ENCODE measurements at regions not wholly inside any gene's neighbourhood (a gene's known extent, or its start where the extent isn't known, plus 50 kb on each side); places are given as distances from the start of the nearest gene placed in this dataset.

- Histone ChIP-seq H3K27ac (ENCODE audit: low read length in 2 of 2) (peak overlapping the region; percentile 45 to 60), H3K4me3 (ENCODE audit: control extremely low read depth in 1 of 5, extremely low read depth in 1 of 5, insufficient read depth in 1 of 5, low read depth in 2 of 5, low read length in 4 of 5) (peak overlapping the region in 3 of 5 experiments; percentile 5 to 42 (median 21)), H3K27me3 (replicated peaks in 1 of 4; ENCODE audit: control extremely low read depth in 1 of 4, control insufficient read depth in 3 of 4, insufficient read depth in 4 of 4, low read length in 3 of 4) (no peaks in the 10 kb centered on the region), H3K36me3 (replicated peaks in 1 of 2; ENCODE audit: control extremely low read depth in 1 of 2, control insufficient read depth in 1 of 2, extremely low read depth in 1 of 2, insufficient read depth in 2 of 2, low read length in 1 of 2) (no peaks in the 10 kb centered on the region), H3K79me2 (ENCODE audit: control insufficient read depth, insufficient read depth, low read length) (no peaks in the 10 kb centered on the region), H4K20me1 (ENCODE audit: control insufficient read depth, insufficient read depth, low read length, poor library complexity, severe bottlenecking) (no peaks in the 10 kb centered on the region), H2AFZ (ENCODE audit: insufficient read depth, low read depth, low read length, poor library complexity, severe bottlenecking) (peak overlapping the region; percentile 62), H3K9ac (ENCODE audit: low read length) (peak overlapping the region; percentile 51), H3K9me3 (ENCODE audit: control extremely low read depth in 1 of 3, control insufficient read depth in 2 of 3, insufficient read depth in 1 of 3, low read length in 2 of 3) (peaks cover 0 to 2% (median 0%) of the 10 kb centered on the region in 3 donors), H3K4me2 (replicated peaks; ENCODE audit: low read depth, low read length, poor library complexity, severe bottlenecking) (peak overlapping the region; percentile 63), H3K4me1 (ENCODE audit: control insufficient read depth in 2 of 2, insufficient read depth in 2 of 2, low read length in 2 of 2) (peaks cover 17 to 20% of the 10 kb centered on the region in 2 donors)
- peak; percentile 72 for DNase-seq
- POLR2A ChIA-PET = interaction anchor here (1.7 kb wide), 1 partner anchor 130 kb away, joined by 9 read pairs; the partner anchor contains the start of gene KLF6
- Mint-ChIP-seq H3K9me3 (ENCODE audit: insufficient read depth) (no peaks in the 10 kb centered on the region), H3K27me3 (peaks cover 5% of the 10 kb centered on the region), H3K4me3 (peak overlapping the region; percentile 58), H3K27ac (peak overlapping the region; percentile 33), H3K4me1 (peaks cover 16% of the 10 kb centered on the region)
- 2% methylated on average over 7 of the region's 7 CpGs for WGBS (ENCODE audit: insufficient coverage)
- no peak for TF ChIP-seq CTCF (IDR thresholded peaks at IDR 0.05)
- peak; percentile 84 for ATAC-seq (ENCODE audit: low read depth)
- CTCF ChIA-PET = no interaction called here
- intact Hi-C loops (cut with micrococcal nuclease) = no loop called here
Observed at GRCh38 chr10:3655528-3655927, 129.5 kb downstream of the KLF6 start.

- no peaks in the 10 kb centered on the region for H3K79me2 ChIP-seq (ENCODE audit: control insufficient read depth, insufficient read depth, low read length)
- peak overlapping the region; percentile 51 for H3K9ac ChIP-seq (ENCODE audit: low read length)
- no peak for ATAC-seq (ENCODE audit: low read depth)
- H3K4me3 Mint-ChIP-seq = peak overlapping the region; percentile 58
- no peak for TF ChIP-seq EZH2 (IDR thresholded peaks at IDR 0.05; ENCODE audit: borderline replicate concordance, insufficient read depth, low read depth, low read length, poor library complexity, severe bottlenecking)
- TF ChIP-seq CTCF (IDR thresholded peaks at IDR 0.05) = no peak
- H3K9me3 ChIP-seq (ENCODE audit: control extremely low read depth in 1 of 3, control insufficient read depth in 2 of 3, insufficient read depth in 1 of 3, low read length in 2 of 3) = no peaks in the 10 kb centered on the region
- CTCF ChIA-PET = no interaction called here
- no peaks in the 10 kb centered on the region for H3K27me3 ChIP-seq (replicated peaks in 1 of 4; ENCODE audit: control extremely low read depth in 1 of 4, control insufficient read depth in 3 of 4, insufficient read depth in 4 of 4, low read length in 3 of 4)
- intact Hi-C loops (cut with micrococcal nuclease) = no loop called here
- H3K27ac ChIP-seq (ENCODE audit: low read length in 2 of 2) = peak overlapping the region; percentile 45 to 60
- peak overlapping the region; percentile 33 for H3K27ac Mint-ChIP-seq
- H3K27me3 Mint-ChIP-seq = peaks cover 5% of the 10 kb centered on the region
- peaks cover 17 to 20% of the 10 kb centered on the region in 2 donors for H3K4me1 ChIP-seq (ENCODE audit: control insufficient read depth in 2 of 2, insufficient read depth in 2 of 2, low read length in 2 of 2)
- H3K4me3 ChIP-seq (ENCODE audit: control extremely low read depth in 1 of 5, extremely low read depth in 1 of 5, insufficient read depth in 1 of 5, low read depth in 2 of 5, low read length in 4 of 5) = peak overlapping the region in 2 of 5 experiments; percentile 5 to 42
- no peaks in the 10 kb centered on the region for H4K20me1 ChIP-seq (ENCODE audit: control insufficient read depth, insufficient read depth, low read length, poor library complexity, severe bottlenecking)
- H2AFZ ChIP-seq (ENCODE audit: insufficient read depth, low read depth, low read length, poor library complexity, severe bottlenecking) = peak overlapping the region; percentile 62
- H3K9me3 Mint-ChIP-seq (ENCODE audit: insufficient read depth) = no peaks in the 10 kb centered on the region
- H3K4me1 Mint-ChIP-seq = peaks cover 16% of the 10 kb centered on the region
- H3K36me3 ChIP-seq (replicated peaks in 1 of 2; ENCODE audit: control extremely low read depth in 1 of 2, control insufficient read depth in 1 of 2, extremely low read depth in 1 of 2, insufficient read depth in 2 of 2, low read length in 1 of 2) = no peaks in the 10 kb centered on the region
- POLR2A ChIA-PET = interaction anchor here (1.7 kb wide), 1 partner anchor 130 kb away, joined by 9 read pairs; the partner anchor contains the start of gene KLF6
- H3K4me2 ChIP-seq (replicated peaks; ENCODE audit: low read depth, low read length, poor library complexity, severe bottlenecking) = peak overlapping the region; percentile 63
- WGBS (ENCODE audit: insufficient coverage) = no CpG with 5 or more reads among the region's 1 CpG
- DNase-seq = no peak
Observed at GRCh38 chr10:3654980-3655379, 130.0 kb downstream of the KLF6 start.

Data from B cell (primary cell).